K562 (cell line): ENCODE measurements at regions not wholly inside any gene's neighbourhood (a gene's known extent, or its start where the extent isn't known, plus 50 kb on each side); places are given as distances from the start of the nearest gene placed in this dataset.

Source experiments
- ATAC-seq: fragments of 200-7000 bp; cut with Tn5 transposase; 3 replicates; pipeline ENCODE4 v1.9.1; 2020; ENCODE audit warnings: moderate library complexity
- BruUV-seq: library from RNA; stranded (reverse); fragments of 400-500 nt; replicated peaks from 2 replicates; lab custom pipeline; 2021; lab: Mats Ljungman, UMichigan
- CTCF ChIA-PET: fragments of 300-600 bp; formaldehyde crosslinking; extraction: SDS; loops from one replicate; lab custom pipeline; 2021; ENCODE audit warnings: low intra/inter-chr PET ratio; lab: Yijun Ruan, JAX
- POLR2A ChIA-PET: fragments of 300-600, 350-650 bp; sonication (Branson Sonifier 250); formaldehyde crosslinking; extraction: SDS; loops from one replicate; lab custom pipeline; 2021; ENCODE audit warnings: antibody characterized with exemption, inconsistent platforms; lab: Yijun Ruan, JAX
- DNase-seq, 4 experiments: peaks; one replicate each; pipeline versions ENCODE4 v3.0.0 to v3.0.0-alpha.2; 2011 to 2018; ENCODE audit warnings: low spot score in 3 of 4, mixed read lengths in 3 of 4; ENCODE audit errors: extremely low read depth in 1 of 4
- FAIRE-seq: peaks from 2 replicates; lab custom pipeline; 2011; peaks lifted over from hg19 to GRCh38; lab: Jason Lieb, UNC
- H2AFZ ChIP-seq: 2 replicates; pipeline ENCODE4 v1.6.0; 2011; ENCODE audit warnings: low read depth, low read length, control low read depth, inconsistent platforms
- H3K27ac ChIP-seq: fragments of 200-600 bp; 3 replicates; pipeline ENCODE4 v1.8.0; 2011; ENCODE audit warnings: low read depth, mild to moderate bottlenecking, control low read depth, inconsistent platforms, low read length, moderate library complexity, mixed read lengths; ENCODE audit errors: extremely low read depth
- H3K27me3 ChIP-seq, 2 experiments: fragments of 300-600 bp in 1 of 2; 2 replicates in 1 of 2; 3 replicates in 1 of 2; pipeline versions ENCODE4 v1.6.0 to v1.8.0; 2011; ENCODE audit warnings: inconsistent platforms in 2 of 2, low read length in 2 of 2, mild to moderate bottlenecking in 1 of 2, mixed read lengths in 1 of 2, moderate library complexity in 1 of 2; ENCODE audit not compliant: control insufficient read depth in 2 of 2, insufficient read depth in 2 of 2
- H3K36me3 ChIP-seq: fragments of 300-600 bp; 3 replicates; pipeline ENCODE4 v1.8.0; 2011; ENCODE audit warnings: mild to moderate bottlenecking, low read length, inconsistent platforms; ENCODE audit not compliant: control insufficient read depth, insufficient read depth
- H3K4me1 ChIP-seq, 2 experiments: fragments of 200-600 bp in 1 of 2; replicated peaks in 1 of 2; 2 replicates in 1 of 2; 3 replicates in 1 of 2; pipeline versions ENCODE4 v1.5.1 to v1.8.0; 2011; ENCODE audit warnings: inconsistent platforms in 2 of 2, low read length in 2 of 2, mild to moderate bottlenecking in 1 of 2, mixed read lengths in 1 of 2, moderate library complexity in 1 of 2; ENCODE audit not compliant: control insufficient read depth in 2 of 2, insufficient read depth in 2 of 2
- H3K4me2 ChIP-seq: 2 replicates; pipeline ENCODE4 v1.6.1; 2011; ENCODE audit warnings: low read length, control low read depth, inconsistent platforms, mixed read lengths; ENCODE audit not compliant: insufficient read depth
- H3K4me3 ChIP-seq: fragments of 200-600 bp; sonication (generic), shearing (Covaris generic); 2 replicates; pipeline ENCODE4 v1.5.1; 2016; ENCODE audit warnings: control low read depth, inconsistent platforms
- H3K79me2 ChIP-seq: fragments of 200-600 bp; 3 replicates; pipeline ENCODE4 v1.8.0; 2011; ENCODE audit warnings: low read length, inconsistent platforms; ENCODE audit not compliant: control insufficient read depth, insufficient read depth
- H3K9ac ChIP-seq, 2 experiments: 2 replicates each; pipeline versions ENCODE4 v1.6.0 to v1.6.1; 2011; ENCODE audit warnings: low read depth in 2 of 2, low read length in 2 of 2, control low read depth in 1 of 2, inconsistent platforms in 1 of 2, mild to moderate bottlenecking in 1 of 2, mixed read lengths in 1 of 2; ENCODE audit not compliant: insufficient read depth in 1 of 2
- H3K9me1 ChIP-seq: one replicate; pipeline ENCODE4 v1.6.0; 2011; ENCODE audit warnings: inconsistent platforms, mild to moderate bottlenecking, low read length, moderate library complexity; ENCODE audit not compliant: control insufficient read depth, insufficient read depth
- H3K9me3 ChIP-seq: replicated peaks from 2 replicates; pipeline ENCODE4 v1.5.1; 2011; ENCODE audit warnings: low read depth, low read length, inconsistent platforms; ENCODE audit not compliant: control insufficient read depth, insufficient read depth
- H4K20me1 ChIP-seq: replicated peaks from 2 replicates; pipeline ENCODE4 v1.6.1; 2011; ENCODE audit warnings: low read length, inconsistent platforms, mixed read lengths; ENCODE audit not compliant: control insufficient read depth, insufficient read depth
- C11orf30 ChIP-seq: fragments of 450-650 bp; IDR thresholded peaks from 2 replicates; pipeline ENCODE4 v1.6.1; 2016; ENCODE audit warnings: low read depth, mild to moderate bottlenecking
- CHAMP1 ChIP-seq: fragments of 450-650 bp; IDR thresholded peaks from 2 replicates; pipeline ENCODE4 v1.6.1; 2016; ENCODE audit warnings: mild to moderate bottlenecking
- CHD2 ChIP-seq: IDR thresholded peaks from 2 replicates; pipeline ENCODE4 v1.6.1; 2011; ENCODE audit warnings: low read depth, low read length
- HSF4 ChIP-seq: fragments of 250-450 bp; sonication (Bioruptor Pico); IDR thresholded peaks from 2 replicates; pipeline ENCODE4 v2.1.2; 2022; ENCODE audit warnings: mild to moderate bottlenecking, moderate library complexity, borderline replicate concordance
- KDM1A ChIP-seq, 2 experiments: fragments of 450-650 bp; IDR thresholded peaks; 2 replicates each; pipeline ENCODE4 v1.6.1; 2016; ENCODE audit warnings: mild to moderate bottlenecking in 2 of 2
- KLF16 ChIP-seq: IDR thresholded peaks from 2 replicates; pipeline ENCODE4 v1.6.1; 2016; ENCODE audit warnings: antibody characterized with exemption
- MAFF ChIP-seq: IDR thresholded peaks from 2 replicates; pipeline ENCODE4 v1.6.1; 2012; ENCODE audit warnings: low read length, improper control_type of control experiment
- MAFG ChIP-seq: fragments of 450-650 bp; conservative IDR thresholded peaks from 2 replicates; pipeline ENCODE4 v1.6.1; 2016; ENCODE audit warnings: missing genetic modification characterization, missing compliant biosample characterization
- MAFK ChIP-seq: IDR thresholded peaks from 2 replicates; pipeline ENCODE4 v1.6.1; 2011; ENCODE audit warnings: low read length, improper control_type of control experiment
- SIN3B ChIP-seq: fragments of 450-650 bp; IDR thresholded peaks from 2 replicates; pipeline ENCODE4 v1.6.1; 2017; ENCODE audit warnings: low read depth, mild to moderate bottlenecking, moderate library complexity
- ZBTB17 ChIP-seq: fragments of 450-650 bp; formaldehyde crosslinking; IDR thresholded peaks from 2 replicates; pipeline ENCODE4 v1.4.0; 2020; ENCODE audit warnings: mild to moderate bottlenecking
- ZFP30 ChIP-seq: fragments of 250-450 bp; sonication (Bioruptor Pico); IDR thresholded peaks from 2 replicates; pipeline ENCODE4 v1.8.0; 2022; ENCODE audit warnings: moderate library complexity, mild to moderate bottlenecking, inconsistent platforms, borderline replicate concordance
- ZNF232 ChIP-seq: sonication (generic); formaldehyde crosslinking; IDR thresholded peaks from 2 replicates; pipeline ENCODE4 v1.8.0; 2022; ENCODE audit warnings: mild to moderate bottlenecking, missing genetic modification reagents
- ZNF24 ChIP-seq: fragments of 450-650 bp; IDR thresholded peaks from 2 replicates; pipeline ENCODE4 v1.6.1; 2016
- ZNF316 ChIP-seq: fragments of 450-650 bp; IDR thresholded peaks from 2 replicates; pipeline ENCODE4 v1.6.1; 2016
- WGBS: fragments of 100-300 bp; shearing (Covaris generic); methylation state at CpG from one replicate; pipeline ENCODE4 v1.1.6; 2016; ENCODE audit warnings: low coverage, mixed read lengths; ENCODE audit not compliant: insufficient coverage; ENCODE audit errors: missing lambda C conversion rate; 5-methylcytosine and 5-hydroxymethylcytosine counted together
- in situ Hi-C: fragments of 300-500 bp; cut with MboI; formaldehyde crosslinking; loops from 4 replicates; pipeline ENCODE4 v1.15.0; 2018; ENCODE audit warnings: inconsistent platforms, mixed read lengths
- intact Hi-C: fragments of 100-400 bp; cut with micrococcal nuclease; formaldehyde crosslinking; loops from 2 replicates; pipeline ENCODE4 v1.14.2; 2022

- peak; percentile 49 for TF ChIP-seq C11orf30
- TF ChIP-seq MAFG (tag): peak; percentile 40
- peak; percentile 78 for TF ChIP-seq ZNF316
- TF ChIP-seq CHD2: no peak
- TF ChIP-seq ZNF232 (CRISPR knock-in tag): no peak
- peak; percentile 38; the same call in 1 of the 2 replicates for TF ChIP-seq MAFK
- peak; percentile 31; the same call in 1 of the 2 replicates for TF ChIP-seq MAFF
- TF ChIP-seq, all 486 proteins: peak for 5
- ChIA-PET POLR2A (no interaction called here), CTCF (no interaction called here)
- ATAC-seq (no peak), FAIRE-seq (no peak), DNase-seq (no peak)
- no TSS peak for BruUV-seq
- Histone ChIP-seq H3K9me1 (no peaks in the 10 kb centered on the region), H3K27me3 (no peaks in the 10 kb centered on the region), H3K79me2 (no peaks in the 10 kb centered on the region), H2AFZ (no peak overlapping the region), H3K27ac (no peak overlapping the region), H3K4me1 (no peaks in the 10 kb centered on the region), H3K4me2 (no peak overlapping the region), H3K4me3 (no peak overlapping the region), H4K20me1 (no peaks in the 10 kb centered on the region), H3K36me3 (no peaks in the 10 kb centered on the region), H3K9me3 (no peaks in the 10 kb centered on the region; the same call in 1 of the 2 replicates), H3K9ac (no peak overlapping the region)
- intact Hi-C loops (no loop called here), in situ Hi-C loops (no loop called here)
Observed at GRCh38 chr4:29240641-29241040, 1479.5 kb upstream of the PCDH7 start.

DNA sequence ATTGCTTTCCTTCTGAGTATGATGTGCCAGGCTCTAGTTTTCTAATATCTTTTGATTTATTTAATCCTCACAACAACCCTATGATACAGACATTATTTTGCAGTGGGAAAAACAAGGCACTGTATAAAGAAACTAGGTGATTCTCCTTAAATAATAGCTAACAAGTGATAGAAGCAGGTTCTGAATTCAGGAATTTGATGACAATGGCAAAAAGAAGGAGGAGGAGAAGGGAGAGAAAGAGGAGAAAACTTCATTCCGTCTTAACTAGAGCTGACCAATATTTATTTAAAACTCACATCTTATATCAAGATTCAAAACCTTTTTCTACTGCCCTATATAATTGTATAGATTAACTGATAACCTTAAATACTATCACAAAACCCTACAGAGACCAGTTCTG, 1477.1 kb upstream of the PCDH7 start:
- no peak overlapping the region for H2AFZ ChIP-seq
- no peaks in the 10 kb centered on the region for H4K20me1 ChIP-seq
- CTCF ChIA-PET: no interaction called here
- no peaks in the 10 kb centered on the region; the same call in 1 of the 2 replicates for H3K9me3 ChIP-seq
- no peak for DNase-seq
- no peak for ATAC-seq
- TF ChIP-seq HSF4 (no peak), CHAMP1 (no peak), KLF16 (no peak), ZBTB17 (no peak), ZNF24 (no peak), SIN3B (no peak), KDM1A (IDR thresholded peaks at IDR 0.05) (no peak), ZFP30 (CRISPR knock-in tag) (no peak)
- TF ChIP-seq, all 486 proteins: peak for 0
- in situ Hi-C loops (no loop called here), intact Hi-C loops (no loop called here)
- no peak for FAIRE-seq
- Histone ChIP-seq H3K4me3 (no peak overlapping the region), H3K4me2 (no peak overlapping the region), H3K27me3 (no peaks in the 10 kb centered on the region), H3K9ac (no peak overlapping the region), H3K4me1 (no peaks in the 10 kb centered on the region), H3K27ac (no peak overlapping the region), H3K79me2 (no peaks in the 10 kb centered on the region), H3K36me3 (no peaks in the 10 kb centered on the region), H3K9me1 (no peaks in the 10 kb centered on the region)
- no TSS peak for BruUV-seq
- POLR2A ChIA-PET: no interaction called here
- WGBS: 0% methylated on average over 1 of the region's 1 CpG
